Sigmoid colon (tissue), 6 donors: ENCODE measurements at regions not wholly inside any gene's neighbourhood (a gene's known extent, or its start where the extent isn't known, plus 50 kb on each side); places are given as distances from the start of the nearest gene placed in this dataset.

Source experiments
- DNase-seq: peaks from one replicate; pipeline ENCODE4 v3.0.0-alpha.2; 2019
- H3K27ac ChIP-seq, 4 donors: fragments of 200-600 bp; sonication (generic); one replicate each; pipeline ENCODE4 v1.5.1; 2016 to 2019; ENCODE audit warnings: mild to moderate bottlenecking in 1 of 4
- H3K27me3 ChIP-seq, 3 donors: fragments of 200-600 bp; sonication (generic); one replicate each; pipeline ENCODE4 v1.5.1; 2019; ENCODE audit warnings: mild to moderate bottlenecking in 1 of 3
- H3K36me3 ChIP-seq, 4 donors: fragments of 200-600 bp; sonication (generic); one replicate each; pipeline ENCODE4 v1.5.1; 2016 to 2019
- H3K4me1 ChIP-seq, 4 donors: fragments of 200-600 bp; sonication (generic); one replicate each; pipeline ENCODE4 v1.5.1; 2017 to 2019
- H3K4me3 ChIP-seq, 4 donors: fragments of 200-600 bp; sonication (generic); one replicate each; pipeline ENCODE4 v1.5.1; 2017 to 2019; ENCODE audit warnings: mild to moderate bottlenecking in 2 of 4, moderate library complexity in 1 of 4
- H3K9me3 ChIP-seq, 4 donors: fragments of 200-600 bp in 3 of 4; sonication (generic) in 3 of 4; one replicate each; pipeline versions ENCODE4 v1.5.1 to v1.6.1; 2013 to 2019
- EP300 ChIP-seq, 4 donors: sonication (generic); formaldehyde crosslinking; IDR thresholded peaks; one replicate each; pipeline ENCODE4 v1.6.1; 2017; ENCODE audit warnings: antibody characterized with exemption in 4 of 4
- POLR2A ChIP-seq, 2 donors: fragments of 450-650 bp; IDR thresholded peaks; one replicate each; pipeline ENCODE4 v1.6.1; 2016; ENCODE audit warnings: antibody characterized with exemption in 2 of 2, mild to moderate bottlenecking in 2 of 2, moderate library complexity in 2 of 2
- POLR2AphosphoS5 ChIP-seq, 4 donors: sonication (generic); formaldehyde crosslinking; IDR thresholded peaks; one replicate each; pipeline ENCODE4 v1.6.1; 2017; ENCODE audit warnings: antibody characterized with exemption in 4 of 4
- WGBS, 2 donors: extraction: QIAGEN DNeasy Blood & Tissue Kit; methylation state at CpG; one replicate each; pipeline ENCODE4 v1.1.7; 2013; 5-methylcytosine and 5-hydroxymethylcytosine counted together
- intact Hi-C: fragments of 100-400 bp; cut with DNase I; formaldehyde crosslinking; loops from one replicate; pipeline ENCODE4 v1.15.1; 2023
- TF ChIP-seq, protein P1 (sequence below), 4 experiments: fragments of 450-650 bp in 3 of 4; fragments of 200-600 bp in 1 of 4; IDR thresholded peaks; one replicate each; pipeline ENCODE4 v1.5.1; 2016 to 2019; ENCODE audit warnings: antibody characterized with exemption in 4 of 4, mild to moderate bottlenecking in 3 of 4, moderate library complexity in 2 of 4
- donor health status: healthy with polysubstance abuse.
- donor health status: healthy.

DNA sequence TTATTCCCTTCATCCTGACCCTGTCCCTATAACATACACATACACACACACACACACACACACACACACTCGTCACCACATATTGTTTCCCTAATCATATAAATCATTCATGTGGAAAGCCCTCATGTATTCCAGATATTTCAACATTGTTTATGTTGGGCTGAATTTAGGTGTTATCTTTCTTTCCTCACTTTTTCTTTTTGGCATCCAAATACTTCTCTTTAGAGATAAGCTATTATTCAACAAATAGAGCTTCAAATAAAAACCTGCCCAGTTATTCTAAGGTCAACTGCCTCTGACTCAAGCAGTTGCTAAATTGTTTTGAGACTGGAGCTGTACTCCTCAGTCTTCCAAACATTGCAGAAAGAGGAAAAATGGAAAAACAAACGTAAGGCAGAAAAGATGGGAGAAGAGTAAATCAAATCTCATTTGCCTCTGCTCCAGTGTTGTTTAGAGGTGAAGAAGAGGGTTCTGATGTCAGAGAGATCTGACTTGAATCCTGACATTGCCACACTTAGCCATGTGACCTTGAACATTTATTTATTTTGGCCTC, 215.7 kb downstream of the GAS1 start:
- DNase-seq: no peak
- intact Hi-C loops: loop anchor here (10.0 kb wide), 2 partner anchors 213 to 227 kb away; partner anchors contain the start of gene GAS1
- Histone ChIP-seq H3K4me3 (no peak overlapping the region), H3K9me3 (no peaks in the 10 kb centered on the region), H3K27ac (peak overlapping the region in 3 of 4 donors; percentile 51 to 65 (median 54)), H3K27me3 (no peaks in the 10 kb centered on the region), H3K36me3 (no peaks in the 10 kb centered on the region), H3K4me1 (peaks cover 0 to 53% (median 36%) of the 10 kb centered on the region in 4 donors)
- WGBS, 2 donors: 37 to 56% methylated on average over 2 of the region's 2 CpGs
- TF ChIP-seq EP300 (IDR thresholded peaks at IDR 0.05) (no peak), POLR2AphosphoS5 (IDR thresholded peaks at IDR 0.05) (peak in 3 of 4 donors; percentile 28 to 43 (median 31))

DNA sequence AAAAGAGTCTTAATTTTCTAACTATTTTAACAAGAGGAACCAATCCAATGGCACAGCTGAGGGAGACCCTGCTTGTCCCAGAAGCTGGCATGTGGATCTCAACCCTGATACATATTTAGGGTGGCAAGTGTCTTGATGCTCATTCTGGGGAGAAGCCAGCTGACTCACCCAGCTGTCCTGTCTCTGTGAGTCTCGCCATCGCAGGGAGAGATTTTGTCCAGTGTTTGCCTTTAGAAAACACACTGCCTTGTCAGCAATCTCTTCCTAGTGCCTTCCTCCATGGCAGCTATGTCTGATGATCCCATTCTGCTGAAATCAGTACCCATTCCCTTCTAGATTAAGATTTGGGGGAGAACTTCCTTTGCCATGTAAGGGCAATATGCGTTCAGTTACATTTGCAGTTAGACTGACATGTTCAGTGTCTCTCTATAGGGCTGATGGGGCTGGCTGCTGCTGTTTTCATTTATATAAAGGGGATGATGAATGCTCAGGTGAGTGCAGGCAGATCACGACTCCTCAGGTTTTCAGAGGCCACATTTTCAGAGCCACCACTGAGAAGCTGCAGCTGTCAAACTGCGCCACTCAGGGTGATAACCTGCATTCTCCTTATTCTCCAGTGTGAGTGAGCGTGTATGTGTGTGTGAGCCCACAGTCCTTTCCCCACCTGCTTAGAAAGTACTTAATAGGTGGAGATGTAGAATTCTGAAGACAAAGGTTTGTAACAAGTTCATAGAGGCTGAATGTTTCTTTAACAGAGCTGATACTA, 217.0 kb downstream of the GAS1 start:
- 71 to 88% methylated on average over 6 of the region's 6 CpGs for WGBS, 2 donors
- TF ChIP-seq, protein P1, sequence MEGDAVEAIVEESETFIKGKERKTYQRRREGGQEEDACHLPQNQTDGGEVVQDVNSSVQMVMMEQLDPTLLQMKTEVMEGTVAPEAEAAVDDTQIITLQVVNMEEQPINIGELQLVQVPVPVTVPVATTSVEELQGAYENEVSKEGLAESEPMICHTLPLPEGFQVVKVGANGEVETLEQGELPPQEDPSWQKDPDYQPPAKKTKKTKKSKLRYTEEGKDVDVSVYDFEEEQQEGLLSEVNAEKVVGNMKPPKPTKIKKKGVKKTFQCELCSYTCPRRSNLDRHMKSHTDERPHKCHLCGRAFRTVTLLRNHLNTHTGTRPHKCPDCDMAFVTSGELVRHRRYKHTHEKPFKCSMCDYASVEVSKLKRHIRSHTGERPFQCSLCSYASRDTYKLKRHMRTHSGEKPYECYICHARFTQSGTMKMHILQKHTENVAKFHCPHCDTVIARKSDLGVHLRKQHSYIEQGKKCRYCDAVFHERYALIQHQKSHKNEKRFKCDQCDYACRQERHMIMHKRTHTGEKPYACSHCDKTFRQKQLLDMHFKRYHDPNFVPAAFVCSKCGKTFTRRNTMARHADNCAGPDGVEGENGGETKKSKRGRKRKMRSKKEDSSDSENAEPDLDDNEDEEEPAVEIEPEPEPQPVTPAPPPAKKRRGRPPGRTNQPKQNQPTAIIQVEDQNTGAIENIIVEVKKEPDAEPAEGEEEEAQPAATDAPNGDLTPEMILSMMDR (IDR thresholded peaks at IDR 0.05): no peak
- TF ChIP-seq EP300 (IDR thresholded peaks at IDR 0.05) (no peak), POLR2A (IDR thresholded peaks at IDR 0.05) (no peak)
- intact Hi-C loops: loop anchor here (10.0 kb wide), 2 partner anchors 214 to 226 kb away; partner anchors contain the start of gene GAS1
- Histone ChIP-seq H3K4me3 (no peak overlapping the region), H3K27me3 (no peaks in the 10 kb centered on the region), H3K9me3 (no peaks in the 10 kb centered on the region), H3K36me3 (no peaks in the 10 kb centered on the region), H3K27ac (no peak overlapping the region), H3K4me1 (peaks cover 0 to 41% (median 32%) of the 10 kb centered on the region in 4 donors)
- DNase-seq: no peak

DNA sequence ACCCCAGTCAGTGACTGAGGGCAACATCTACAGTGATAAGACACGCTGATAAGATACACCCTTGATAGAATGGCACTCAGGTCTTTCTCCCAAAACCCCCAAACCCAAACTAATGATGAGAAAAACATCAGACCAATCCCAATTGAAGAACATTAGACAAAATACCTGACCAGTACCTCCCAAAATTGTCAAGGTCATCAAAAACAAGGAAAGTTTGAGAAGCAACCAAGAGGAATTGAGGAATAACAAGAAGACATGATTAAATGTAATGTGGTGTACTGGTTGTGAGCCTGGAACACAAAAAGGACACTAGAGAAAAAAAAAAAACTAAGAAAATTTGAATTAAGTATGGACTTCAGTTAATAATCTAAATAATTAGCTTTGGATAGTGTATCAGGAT, 222.8 kb downstream of the GAS1 start:
- no peak for DNase-seq
- 65 to 96% methylated on average over 1 of the region's 1 CpG for WGBS, 2 donors
- intact Hi-C loops: no loop called here
- peaks cover 0 to 22% (median 16%) of the 10 kb centered on the region in 4 donors for H3K4me1 ChIP-seq
- H3K27me3 ChIP-seq: no peaks in the 10 kb centered on the region
- no peaks in the 10 kb centered on the region for H3K36me3 ChIP-seq
- TF ChIP-seq POLR2AphosphoS5 (IDR thresholded peaks at IDR 0.05) (no peak), POLR2A (IDR thresholded peaks at IDR 0.05) (no peak)
- H3K9me3 ChIP-seq: no peaks in the 10 kb centered on the region
- H3K4me3 ChIP-seq: no peak overlapping the region
- no peak overlapping the region for H3K27ac ChIP-seq

DNA sequence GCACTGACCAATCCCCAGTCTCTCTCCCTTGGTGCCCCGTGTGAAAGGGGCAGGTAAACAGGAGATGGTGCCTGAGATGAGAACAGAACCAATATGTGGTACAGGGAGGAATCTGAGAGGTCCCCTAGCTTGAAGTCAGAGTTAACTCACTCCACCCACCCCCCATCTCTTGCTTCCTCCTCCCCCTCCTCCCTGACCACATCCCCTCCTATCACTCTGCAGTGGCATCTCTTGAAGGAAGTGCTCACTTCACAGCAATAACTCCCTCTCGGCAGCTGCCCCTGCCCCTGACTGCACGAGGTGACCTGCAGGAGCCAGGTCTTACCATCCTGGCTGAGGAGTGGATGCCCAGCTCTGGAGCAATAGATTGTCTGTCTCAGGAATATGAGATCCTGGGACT, 224.0 kb downstream of the GAS1 start:
- WGBS, 2 donors: 23 to 28% methylated on average over 3 of the region's 3 CpGs
- peak overlapping the region in 3 of 4 donors; percentile 12 to 79 (median 68) for H3K27ac ChIP-seq
- DNase-seq: no peak
- H3K9me3 ChIP-seq: no peaks in the 10 kb centered on the region
- H3K36me3 ChIP-seq: no peaks in the 10 kb centered on the region
- H3K4me3 ChIP-seq: no peak overlapping the region
- TF ChIP-seq POLR2A (IDR thresholded peaks at IDR 0.05): no peak
- TF ChIP-seq EP300 (IDR thresholded peaks at IDR 0.05): no peak
- no peak for TF ChIP-seq POLR2AphosphoS5 (IDR thresholded peaks at IDR 0.05)
- H3K27me3 ChIP-seq: no peaks in the 10 kb centered on the region
- peaks cover 0 to 22% (median 16%) of the 10 kb centered on the region in 4 donors for H3K4me1 ChIP-seq
- intact Hi-C loops: no loop called here

DNA sequence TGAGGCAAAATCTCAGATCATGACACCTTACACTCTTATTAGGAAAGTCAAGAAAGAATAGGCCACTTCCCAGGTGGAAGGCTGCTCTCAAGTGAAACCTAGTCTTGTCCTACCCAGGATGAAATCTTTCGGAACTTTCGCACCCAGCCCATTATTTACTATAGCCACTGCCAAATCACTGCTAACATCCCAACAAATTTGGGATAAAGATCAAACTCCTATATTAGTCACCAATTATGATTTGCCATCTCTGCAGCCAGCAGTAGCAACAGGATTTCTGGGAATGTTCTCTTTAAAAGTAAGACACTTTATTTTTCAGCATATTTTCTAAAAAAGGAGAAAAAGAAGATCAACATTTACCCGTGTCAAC, 224.6 kb downstream of the GAS1 start:
- 84 to 88% methylated on average over 3 of the region's 3 CpGs for WGBS, 2 donors
- Histone ChIP-seq H3K4me3 (no peak overlapping the region), H3K27ac (peak overlapping the region; percentile 55 to 79 (median 66)), H3K27me3 (no peaks in the 10 kb centered on the region), H3K4me1 (peaks cover 0 to 22% (median 16%) of the 10 kb centered on the region in 4 donors), H3K36me3 (no peaks in the 10 kb centered on the region), H3K9me3 (no peaks in the 10 kb centered on the region)
- no peak for DNase-seq
- TF ChIP-seq, protein P1 (IDR thresholded peaks at IDR 0.05): no peak
- TF ChIP-seq POLR2AphosphoS5 (IDR thresholded peaks at IDR 0.05): no peak
- no peak for TF ChIP-seq POLR2A (IDR thresholded peaks at IDR 0.05)
- TF ChIP-seq EP300 (IDR thresholded peaks at IDR 0.05): no peak
- intact Hi-C loops: no loop called here
